Neural cell (in vitro differentiated cells): ENCODE measurements at regions not wholly inside any gene's neighbourhood (a gene's known extent, or its start where the extent isn't known, plus 50 kb on each side); places are given as distances from the start of the nearest gene placed in this dataset.

Experiments
- H2AFZ ChIP-seq: fragments of 200-600, 300-800 bp; sonication (generic), shearing (Covaris generic); 2 replicates; pipeline ENCODE4 v1.6.0; 2014; ENCODE audit warnings: low read depth, mild to moderate bottlenecking, antibody characterized with exemption, low read length, moderate library complexity
- H3F3A ChIP-seq: fragments of 200-600 bp; shearing (Covaris generic); 2 replicates; pipeline ENCODE4 v1.6.1; 2016; ENCODE audit warnings: mild to moderate bottlenecking, moderate library complexity, mixed read lengths, antibody characterized with exemption, low read length; ENCODE audit not compliant: insufficient read depth, poor library complexity, severe bottlenecking
- H3K27ac ChIP-seq: fragments of 200-600, 300-800 bp; sonication (generic), shearing (Covaris generic); 2 replicates; pipeline ENCODE4 v1.5.1; 2014; ENCODE audit warnings: mild to moderate bottlenecking, low read length, moderate library complexity
- H3K27me3 ChIP-seq: fragments of 300-800, 200-600 bp; sonication (generic), shearing (Covaris generic); 2 replicates; pipeline ENCODE4 v1.6.0; 2014; ENCODE audit warnings: mild to moderate bottlenecking, low read depth, low read length, moderate library complexity; ENCODE audit not compliant: insufficient read depth
- H3K36me3 ChIP-seq: fragments of 300-800, 200-600 bp; sonication (generic), shearing (Covaris generic); 2 replicates; pipeline ENCODE4 v1.5.1; 2014; ENCODE audit warnings: mild to moderate bottlenecking, antibody characterized with exemption, low read length, moderate library complexity; ENCODE audit not compliant: insufficient read depth
- H3K4me2 ChIP-seq: fragments of 300-800, 200-600 bp; sonication (generic), shearing (Covaris generic); 2 replicates; pipeline ENCODE4 v1.6.0; 2014; ENCODE audit warnings: mild to moderate bottlenecking, low read length
- H3K4me3 ChIP-seq: fragments of 300-800, 200-600 bp; sonication (generic), shearing (Covaris generic); 2 replicates; pipeline ENCODE4 v1.5.1; 2014; ENCODE audit warnings: mild to moderate bottlenecking, low read length, moderate library complexity
- H3K79me2 ChIP-seq: fragments of 200-600 bp; shearing (Covaris generic); replicated peaks from 2 replicates; pipeline ENCODE4 v1.6.0; 2014; ENCODE audit warnings: mild to moderate bottlenecking, low read length, moderate library complexity; ENCODE audit not compliant: insufficient read depth
- H3K9ac ChIP-seq: fragments of 300-800, 200-600 bp; sonication (generic), shearing (Covaris generic); 2 replicates; pipeline ENCODE4 v1.6.1; 2016; ENCODE audit warnings: mild to moderate bottlenecking, low read length, mixed read lengths
- H3K9me2 ChIP-seq: fragments of 200-600 bp; shearing (Covaris generic); 2 replicates; pipeline ENCODE4 v1.6.1; 2016; ENCODE audit warnings: mild to moderate bottlenecking, low read length, mixed read lengths; ENCODE audit not compliant: insufficient read depth
- H3K9me3 ChIP-seq: fragments of 200-600, 300-800 bp; sonication (generic), shearing (Covaris generic); 2 replicates; pipeline ENCODE4 v1.6.1; 2016; ENCODE audit warnings: mild to moderate bottlenecking, mixed run types, low read length, moderate library complexity, mixed read lengths
- H4K20me1 ChIP-seq: fragments of 200-600 bp; shearing (Covaris generic); 2 replicates; pipeline ENCODE4 v1.6.1; 2016; ENCODE audit warnings: mild to moderate bottlenecking, mixed run types; ENCODE audit not compliant: insufficient read depth
- CTCF ChIP-seq: fragments of 450-650 bp; IDR thresholded peaks from 2 replicates; pipeline ENCODE4 v1.5.1; 2014; ENCODE audit warnings: antibody characterized with exemption, mild to moderate bottlenecking, moderate library complexity; ENCODE audit not compliant: poor library complexity, severe bottlenecking
- EP300 ChIP-seq: fragments of 450-650 bp; conservative IDR thresholded peaks from 2 replicates; pipeline ENCODE4 v1.6.1; 2014; ENCODE audit warnings: antibody characterized with exemption, mild to moderate bottlenecking, moderate library complexity; ENCODE audit not compliant: poor library complexity, severe bottlenecking
- EZH2 ChIP-seq: fragments of 200-600, 300-800 bp; shearing (Covaris generic), sonication (generic); IDR thresholded peaks from 2 replicates; pipeline ENCODE4 v1.6.1; 2014; ENCODE audit warnings: antibody characterized with exemption, low read length, borderline replicate concordance, mild to moderate bottlenecking; ENCODE audit not compliant: insufficient read depth, poor library complexity, severe bottlenecking
- MXI1 ChIP-seq: fragments of 450-650 bp; conservative IDR thresholded peaks from 2 replicates; pipeline ENCODE4 v1.6.1; 2014; ENCODE audit warnings: antibody characterized with exemption, mild to moderate bottlenecking; ENCODE audit not compliant: poor library complexity, severe bottlenecking
- POLR2AphosphoS5 ChIP-seq: IDR thresholded peaks from 2 replicates; pipeline ENCODE4 v1.6.1; 2012
- RAD21 ChIP-seq: fragments of 450-650 bp; conservative IDR thresholded peaks from 2 replicates; pipeline ENCODE4 v1.6.1; 2014; ENCODE audit warnings: antibody characterized with exemption, mild to moderate bottlenecking, moderate library complexity
- SMC3 ChIP-seq: fragments of 450-650 bp; conservative IDR thresholded peaks from 2 replicates; pipeline ENCODE4 v1.6.1; 2014; ENCODE audit warnings: antibody characterized with exemption, mild to moderate bottlenecking, moderate library complexity; ENCODE audit not compliant: poor library complexity
- TAF1 ChIP-seq: IDR thresholded peaks from 2 replicates; pipeline ENCODE4 v1.6.1; 2012; ENCODE audit warnings: low read depth
- TF ChIP-seq, protein P1 (sequence below): IDR thresholded peaks from 2 replicates; pipeline ENCODE4 v1.6.1; 2012; ENCODE audit warnings: borderline replicate concordance

GRCh38 chr2:21519412-21519811, 395.6 kb downstream of the TDRD15 start:
- H4K20me1 ChIP-seq: no peaks in the 10 kb centered on the region
- H3K9ac ChIP-seq: no peak overlapping the region
- no peaks in the 10 kb centered on the region for H3K27me3 ChIP-seq
- no peaks in the 10 kb centered on the region for H3K79me2 ChIP-seq
- H3F3A ChIP-seq: peaks cover 3% of the 10 kb centered on the region
- H2AFZ ChIP-seq: no peak overlapping the region
- peak overlapping the region; percentile 68 for H3K27ac ChIP-seq
- no peaks in the 10 kb centered on the region for H3K36me3 ChIP-seq
- no peaks in the 10 kb centered on the region for H3K9me2 ChIP-seq
- H3K9me3 ChIP-seq: no peaks in the 10 kb centered on the region
- peak overlapping the region; percentile 14 for H3K4me3 ChIP-seq
- TF ChIP-seq TAF1 (no peak), MXI1 (no peak), CTCF (no peak), RAD21 (peak; percentile 26), SMC3 (no peak)
- peak overlapping the region; percentile 13 for H3K4me2 ChIP-seq

GRCh38 chr2:21519821-21520220, 396.1 kb downstream of the TDRD15 start:
- H3K36me3 ChIP-seq: no peaks in the 10 kb centered on the region
- peaks cover 3% of the 10 kb centered on the region for H3F3A ChIP-seq
- H3K9me2 ChIP-seq: no peaks in the 10 kb centered on the region
- TF ChIP-seq CTCF (no peak), POLR2AphosphoS5 (no peak), RAD21 (no peak), MXI1 (no peak), SMC3 (no peak), EZH2 (no peak), EP300 (no peak), TAF1 (no peak)
- TF ChIP-seq, protein P1, sequence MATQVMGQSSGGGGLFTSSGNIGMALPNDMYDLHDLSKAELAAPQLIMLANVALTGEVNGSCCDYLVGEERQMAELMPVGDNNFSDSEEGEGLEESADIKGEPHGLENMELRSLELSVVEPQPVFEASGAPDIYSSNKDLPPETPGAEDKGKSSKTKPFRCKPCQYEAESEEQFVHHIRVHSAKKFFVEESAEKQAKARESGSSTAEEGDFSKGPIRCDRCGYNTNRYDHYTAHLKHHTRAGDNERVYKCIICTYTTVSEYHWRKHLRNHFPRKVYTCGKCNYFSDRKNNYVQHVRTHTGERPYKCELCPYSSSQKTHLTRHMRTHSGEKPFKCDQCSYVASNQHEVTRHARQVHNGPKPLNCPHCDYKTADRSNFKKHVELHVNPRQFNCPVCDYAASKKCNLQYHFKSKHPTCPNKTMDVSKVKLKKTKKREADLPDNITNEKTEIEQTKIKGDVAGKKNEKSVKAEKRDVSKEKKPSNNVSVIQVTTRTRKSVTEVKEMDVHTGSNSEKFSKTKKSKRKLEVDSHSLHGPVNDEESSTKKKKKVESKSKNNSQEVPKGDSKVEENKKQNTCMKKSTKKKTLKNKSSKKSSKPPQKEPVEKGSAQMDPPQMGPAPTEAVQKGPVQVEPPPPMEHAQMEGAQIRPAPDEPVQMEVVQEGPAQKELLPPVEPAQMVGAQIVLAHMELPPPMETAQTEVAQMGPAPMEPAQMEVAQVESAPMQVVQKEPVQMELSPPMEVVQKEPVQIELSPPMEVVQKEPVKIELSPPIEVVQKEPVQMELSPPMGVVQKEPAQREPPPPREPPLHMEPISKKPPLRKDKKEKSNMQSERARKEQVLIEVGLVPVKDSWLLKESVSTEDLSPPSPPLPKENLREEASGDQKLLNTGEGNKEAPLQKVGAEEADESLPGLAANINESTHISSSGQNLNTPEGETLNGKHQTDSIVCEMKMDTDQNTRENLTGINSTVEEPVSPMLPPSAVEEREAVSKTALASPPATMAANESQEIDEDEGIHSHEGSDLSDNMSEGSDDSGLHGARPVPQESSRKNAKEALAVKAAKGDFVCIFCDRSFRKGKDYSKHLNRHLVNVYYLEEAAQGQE: no peak
- H3K9me3 ChIP-seq: no peaks in the 10 kb centered on the region
- no peak overlapping the region for H3K9ac ChIP-seq
- peak overlapping the region; percentile 14 for H3K4me3 ChIP-seq
- no peaks in the 10 kb centered on the region for H3K79me2 ChIP-seq
- no peak overlapping the region for H3K4me2 ChIP-seq
- peak overlapping the region; percentile 68 for H3K27ac ChIP-seq
- no peak overlapping the region for H2AFZ ChIP-seq
- no peaks in the 10 kb centered on the region for H4K20me1 ChIP-seq
- no peaks in the 10 kb centered on the region for H3K27me3 ChIP-seq
